ENCODE measurements at regions not wholly inside any gene's neighbourhood (a gene's known extent, or its start where the extent isn't known, plus 50 kb on each side); places are given as distances from the start of the nearest gene placed in this dataset.

DNA sequence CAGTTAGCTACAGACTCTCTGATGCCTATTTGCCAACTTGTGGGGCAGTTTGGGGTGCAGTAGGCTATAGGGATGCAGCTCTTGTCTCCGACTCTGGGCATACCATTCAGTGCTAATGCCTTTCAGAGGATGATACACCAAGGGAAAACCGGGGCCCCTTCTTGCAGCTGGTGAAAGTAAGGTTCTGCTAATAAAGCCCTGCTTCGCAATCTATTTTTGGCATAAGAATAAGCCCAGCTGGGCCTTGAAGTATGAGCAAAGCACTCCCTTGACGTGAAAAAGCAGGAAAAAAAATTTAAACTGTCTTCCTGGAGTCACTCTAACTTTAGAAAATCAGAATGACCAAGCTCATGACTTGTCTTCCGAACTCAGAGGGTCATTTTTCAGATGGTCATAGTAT lies 124.1 kb upstream of the RBM19 start:
- ChIA-PET POLR2A (no interaction called here), CTCF (no interaction called here)
- intact Hi-C loops (cut with micrococcal nuclease) = no loop called here

More for the DNA sequence above, 124.1 kb upstream of the RBM19 start:
- H2AFZ ChIP-seq (ENCODE audit: low read depth, low read length, poor library complexity, severe bottlenecking) = no peak overlapping the region
- H3K4me1 ChIP-seq (ENCODE audit: control insufficient read depth in 1 of 2, insufficient read depth in 2 of 2, low read length in 2 of 2) = no peaks in the 10 kb centered on the region
- H3K4me2 ChIP-seq (ENCODE audit: low read length) = no peak overlapping the region
- no peaks in the 10 kb centered on the region for H3K36me3 ChIP-seq (ENCODE audit: control insufficient read depth in 1 of 2, insufficient read depth in 2 of 2, low read length in 2 of 2)
- H3K9me3 ChIP-seq (ENCODE audit: control insufficient read depth in 1 of 2, insufficient read depth in 1 of 2, low read depth in 1 of 2, low read length in 2 of 2) = no peaks in the 10 kb centered on the region
- no peak for DNase-seq (ENCODE audit: low read depth, low spot score)
- ATAC-seq = no peak
- peaks cover 31% of the 10 kb centered on the region for H3K27me3 ChIP-seq (ENCODE audit: insufficient read depth, low read length)
- no peak overlapping the region for H3K9ac ChIP-seq (ENCODE audit: low read length)
- TF ChIP-seq SRF (IDR thresholded peaks at IDR 0.05; ENCODE audit: low read depth) (no peak), EGR1 (IDR thresholded peaks at IDR 0.05; ENCODE audit: low read depth) (no peak), TCF7L2 (IDR thresholded peaks at IDR 0.05; ENCODE audit: borderline replicate concordance, extremely low read depth, insufficient read depth, insufficient read length) (no peak), ZNF274 (IDR thresholded peaks at IDR 0.05; ENCODE audit: low read depth, low read length) (no peak), EZH2phosphoT487 (IDR thresholded peaks at IDR 0.05; ENCODE audit: borderline replicate concordance) (no peak), CEBPB (IDR thresholded peaks at IDR 0.05; ENCODE audit: low read depth) (no peak), POLR2AphosphoS5 (IDR thresholded peaks at IDR 0.05; ENCODE audit: low read depth, low read length) (no peak), JUND (IDR thresholded peaks at IDR 0.05) (no peak), MAX (IDR thresholded peaks at IDR 0.05) (no peak), ZFX (IDR thresholded peaks at IDR 0.05) (no peak), EZH2 (IDR thresholded peaks at IDR 0.05) (no peak), FOSL1 (IDR thresholded peaks at IDR 0.05; ENCODE audit: low read depth) (no peak), REST (IDR thresholded peaks at IDR 0.05; ENCODE audit: low read depth) (no peak)
- H3K9me2 ChIP-seq (ENCODE audit: insufficient read depth) = no peaks in the 10 kb centered on the region
- H3K4me3 ChIP-seq (replicated peaks in 1 of 2; ENCODE audit: low read depth in 1 of 2, low read length in 2 of 2) = no peak overlapping the region
- BruUV-seq (replicated peaks) = no TSS peak
- no peaks in the 10 kb centered on the region for H3K79me2 ChIP-seq (ENCODE audit: insufficient read depth, low read length)
- H4K20me1 ChIP-seq (ENCODE audit: insufficient read depth) = no peaks in the 10 kb centered on the region
- H3K27ac ChIP-seq (ENCODE audit: low read depth, low read length) = no peak overlapping the region
- RAD21 ChIA-PET (ENCODE audit: low non-redundant PET in 1 of 2, low total read pairs in 2 of 2, uncharacterized antibody in 2 of 2, unreplicated experiment in 2 of 2) = no interaction called here
